ENCODE measurements at regions not wholly inside any gene's neighbourhood (a gene's known extent, or its start where the extent isn't known, plus 50 kb on each side); places are given as distances from the start of the nearest gene placed in this dataset.

DNA sequence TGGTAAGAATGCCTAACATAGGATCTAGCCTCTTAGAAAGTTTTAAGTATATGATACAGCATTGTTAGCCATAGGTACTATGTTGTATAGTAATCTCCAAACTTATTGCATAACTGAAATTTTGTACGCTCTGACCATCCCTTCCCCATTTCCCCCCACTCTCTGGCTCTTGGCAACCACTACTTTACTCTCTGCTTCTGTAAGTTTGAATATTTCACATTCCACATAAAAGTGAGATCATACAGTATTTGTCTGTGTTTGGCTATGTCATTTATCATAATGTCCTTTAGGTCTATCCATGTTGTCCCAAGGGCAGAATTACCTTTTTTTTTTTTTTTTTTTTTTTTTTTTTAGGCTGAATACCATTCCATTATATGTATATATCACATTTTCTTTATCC lies 396.9 kb downstream of the DLEU7 start:
- no peak for TF ChIP-seq POLR2AphosphoS5 (IDR thresholded peaks at IDR 0.05)
- H3K4me3 ChIP-seq: no peak overlapping the region
- DNase-seq: no peak
- no peaks in the 10 kb centered on the region for H3K27me3 ChIP-seq
- no peaks in the 10 kb centered on the region for H3K4me1 ChIP-seq
- no peaks in the 10 kb centered on the region for H3K36me3 ChIP-seq
- intact Hi-C loops (cut with DNase I; ENCODE audit: low total_unique reads): no loop called here
- H3K27ac ChIP-seq: no peak overlapping the region
- H3K9me3 ChIP-seq: no peaks in the 10 kb centered on the region
- WGBS, 5 donors: 90 to 98% (median 95%) methylated on average over 1 of the region's 1 CpG

DNA sequence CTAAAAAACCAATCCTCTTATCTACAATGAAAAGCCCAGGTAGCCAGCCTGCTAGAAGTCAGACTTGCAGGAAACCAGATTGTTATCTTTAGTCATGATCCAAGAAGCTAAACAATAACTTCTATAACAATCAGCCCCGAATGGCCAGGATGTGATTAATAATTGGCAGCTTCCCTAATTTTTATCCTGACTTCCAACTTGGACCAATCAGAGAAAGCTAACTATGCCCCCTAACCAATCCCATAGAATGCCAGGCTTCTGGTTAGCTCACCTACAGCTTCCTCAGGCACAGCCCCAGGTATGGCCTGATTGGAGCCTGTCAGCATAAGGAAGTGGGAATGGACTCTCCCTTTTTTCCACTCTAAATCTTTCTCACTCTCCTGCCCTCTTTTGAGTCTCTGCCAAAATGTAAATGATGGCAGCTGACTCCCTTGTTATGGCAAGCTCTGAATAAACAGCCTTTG lies 394.9 kb downstream of the DLEU7 start:
- Histone ChIP-seq H3K4me1 (no peaks in the 10 kb centered on the region), H3K4me3 (no peak overlapping the region), H3K27me3 (no peaks in the 10 kb centered on the region), H3K9me3 (no peaks in the 10 kb centered on the region), H3K27ac (no peak overlapping the region), H3K36me3 (no peaks in the 10 kb centered on the region)
- intact Hi-C loops (cut with DNase I; ENCODE audit: low total_unique reads): no loop called here
- no peak for DNase-seq
- WGBS, 5 donors: 17 to 35% (median 28%) methylated on average over 1 of the region's 1 CpG
- TF ChIP-seq POLR2AphosphoS5 (IDR thresholded peaks at IDR 0.05) (no peak), POLR2A (IDR thresholded peaks at IDR 0.05) (no peak), EP300 (IDR thresholded peaks at IDR 0.05) (no peak)
- TF ChIP-seq, protein P1, sequence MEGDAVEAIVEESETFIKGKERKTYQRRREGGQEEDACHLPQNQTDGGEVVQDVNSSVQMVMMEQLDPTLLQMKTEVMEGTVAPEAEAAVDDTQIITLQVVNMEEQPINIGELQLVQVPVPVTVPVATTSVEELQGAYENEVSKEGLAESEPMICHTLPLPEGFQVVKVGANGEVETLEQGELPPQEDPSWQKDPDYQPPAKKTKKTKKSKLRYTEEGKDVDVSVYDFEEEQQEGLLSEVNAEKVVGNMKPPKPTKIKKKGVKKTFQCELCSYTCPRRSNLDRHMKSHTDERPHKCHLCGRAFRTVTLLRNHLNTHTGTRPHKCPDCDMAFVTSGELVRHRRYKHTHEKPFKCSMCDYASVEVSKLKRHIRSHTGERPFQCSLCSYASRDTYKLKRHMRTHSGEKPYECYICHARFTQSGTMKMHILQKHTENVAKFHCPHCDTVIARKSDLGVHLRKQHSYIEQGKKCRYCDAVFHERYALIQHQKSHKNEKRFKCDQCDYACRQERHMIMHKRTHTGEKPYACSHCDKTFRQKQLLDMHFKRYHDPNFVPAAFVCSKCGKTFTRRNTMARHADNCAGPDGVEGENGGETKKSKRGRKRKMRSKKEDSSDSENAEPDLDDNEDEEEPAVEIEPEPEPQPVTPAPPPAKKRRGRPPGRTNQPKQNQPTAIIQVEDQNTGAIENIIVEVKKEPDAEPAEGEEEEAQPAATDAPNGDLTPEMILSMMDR (IDR thresholded peaks at IDR 0.05): no peak

DNA sequence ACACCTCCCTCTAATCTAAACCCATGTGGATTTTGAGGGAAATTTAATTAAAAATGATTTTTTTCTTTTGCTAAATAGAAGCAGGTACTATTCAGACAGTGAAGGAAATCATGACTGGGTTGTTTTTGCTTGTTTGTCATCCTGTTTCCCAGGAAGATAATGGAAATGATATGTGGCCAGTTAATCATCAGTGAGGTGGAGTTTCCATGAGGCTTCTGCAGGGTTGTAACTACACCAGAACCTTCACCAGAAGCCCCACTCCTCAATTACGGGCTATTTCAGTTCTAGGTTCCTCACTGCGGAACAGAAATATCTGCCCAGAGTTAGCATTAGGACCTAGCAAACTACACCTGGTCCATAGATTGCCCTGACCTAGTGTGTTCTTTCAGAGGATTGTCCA lies 394.0 kb downstream of the DLEU7 start:
- intact Hi-C loops (cut with DNase I; ENCODE audit: low total_unique reads): no loop called here
- no peaks in the 10 kb centered on the region for H3K9me3 ChIP-seq
- H3K4me1 ChIP-seq: no peaks in the 10 kb centered on the region
- no peak overlapping the region for H3K4me3 ChIP-seq
- H3K27ac ChIP-seq: no peak overlapping the region
- WGBS, 5 donors: 95 to 100% (median 98%) methylated on average over 2 of the region's 2 CpGs
- DNase-seq: no peak
- no peaks in the 10 kb centered on the region for H3K27me3 ChIP-seq
- no peaks in the 10 kb centered on the region for H3K36me3 ChIP-seq
- TF ChIP-seq EP300 (IDR thresholded peaks at IDR 0.05): no peak
- no peak for TF ChIP-seq POLR2A (IDR thresholded peaks at IDR 0.05)
- no peak for TF ChIP-seq POLR2AphosphoS5 (IDR thresholded peaks at IDR 0.05)
- TF ChIP-seq, protein P1 (IDR thresholded peaks at IDR 0.05): no peak

DNA sequence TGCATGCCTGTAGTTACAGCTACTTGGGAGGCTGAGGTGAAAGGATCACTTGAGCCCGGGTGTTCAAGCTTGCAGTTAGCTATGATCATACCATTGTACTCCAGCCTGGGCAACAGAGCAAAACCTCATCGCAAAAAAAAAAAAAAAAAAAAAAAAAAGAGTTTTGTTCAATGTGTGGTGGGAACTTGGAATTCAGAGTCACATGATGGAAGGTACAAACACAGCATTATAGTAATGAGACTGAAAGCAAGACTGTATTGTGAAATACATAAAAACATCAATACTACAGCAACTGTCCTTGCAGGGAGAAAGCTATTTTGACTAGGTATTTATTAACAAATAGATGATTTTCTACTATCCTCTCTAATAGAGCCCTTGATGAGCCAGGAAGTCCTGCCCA lies 393.2 kb downstream of the DLEU7 start:
- Histone ChIP-seq H3K36me3 (no peaks in the 10 kb centered on the region), H3K4me1 (no peaks in the 10 kb centered on the region), H3K4me3 (no peak overlapping the region), H3K27me3 (no peaks in the 10 kb centered on the region), H3K9me3 (no peaks in the 10 kb centered on the region), H3K27ac (no peak overlapping the region)
- intact Hi-C loops (cut with DNase I; ENCODE audit: low total_unique reads): no loop called here
- 88 to 100% (median 96%) methylated on average over 2 of the region's 2 CpGs for WGBS, 5 donors
- TF ChIP-seq EP300 (IDR thresholded peaks at IDR 0.05) (no peak), POLR2A (IDR thresholded peaks at IDR 0.05) (no peak), POLR2AphosphoS5 (IDR thresholded peaks at IDR 0.05) (no peak)
- TF ChIP-seq, protein P1 (IDR thresholded peaks at IDR 0.05): no peak
- DNase-seq: no peak

DNA sequence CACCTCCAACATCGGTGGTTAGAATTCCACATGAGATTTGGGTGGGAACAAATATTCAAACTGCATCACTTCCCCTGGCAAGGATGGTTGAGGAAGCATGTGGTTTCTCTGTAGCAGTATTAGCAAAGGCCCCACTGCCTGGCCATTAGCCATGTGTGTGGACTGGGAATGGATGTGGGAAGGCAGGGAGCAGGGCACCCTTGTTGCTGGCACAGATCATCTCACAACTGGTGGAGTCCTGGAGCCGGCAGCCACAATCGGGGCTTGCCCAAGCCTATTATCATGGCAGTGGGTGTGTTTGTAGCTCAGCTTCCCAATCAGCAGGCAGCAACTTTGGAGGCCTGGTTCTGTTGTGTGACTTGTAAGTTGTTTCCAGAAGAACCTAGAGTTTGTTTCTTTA lies 391.9 kb downstream of the DLEU7 start:
- H3K4me1 ChIP-seq: no peaks in the 10 kb centered on the region
- TF ChIP-seq EP300 (IDR thresholded peaks at IDR 0.05): no peak
- TF ChIP-seq POLR2AphosphoS5 (IDR thresholded peaks at IDR 0.05): no peak
- TF ChIP-seq, protein P1 (IDR thresholded peaks at IDR 0.05): no peak
- no peak for TF ChIP-seq POLR2A (IDR thresholded peaks at IDR 0.05)
- 67 to 83% (median 80%) methylated on average over 1 to 3 of the region's 3 CpGs for WGBS, 5 donors
- no peak for DNase-seq
- H3K9me3 ChIP-seq: no peaks in the 10 kb centered on the region
- no peak overlapping the region for H3K4me3 ChIP-seq
- H3K27me3 ChIP-seq: no peaks in the 10 kb centered on the region
- intact Hi-C loops (cut with DNase I; ENCODE audit: low total_unique reads): no loop called here
- H3K36me3 ChIP-seq: no peaks in the 10 kb centered on the region
- H3K27ac ChIP-seq: no peak overlapping the region
